ENCODE measurements at regions not wholly inside any gene's neighbourhood (a gene's known extent, or its start where the extent isn't known, plus 50 kb on each side); places are given as distances from the start of the nearest gene placed in this dataset.

DNA sequence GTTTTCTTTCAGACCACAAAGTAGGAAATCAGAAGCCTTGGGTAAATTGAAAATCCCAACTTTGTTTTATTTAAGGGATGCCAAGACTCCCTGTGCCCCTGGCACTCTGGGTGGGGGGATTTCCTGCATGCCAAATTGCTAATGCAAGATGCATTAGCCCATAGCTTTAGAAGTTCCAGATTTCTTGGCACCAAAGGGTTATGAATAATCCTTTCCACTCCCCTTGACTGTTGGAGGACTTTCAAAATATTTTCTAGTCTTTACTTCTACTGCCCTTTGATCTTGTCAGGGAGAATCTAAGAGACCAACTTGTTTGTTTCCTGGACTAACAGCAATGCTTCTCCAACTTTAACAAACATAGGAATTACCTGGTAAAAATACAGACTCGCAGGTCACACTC is 81.8 kb upstream of the TGIF1 start:
- no peak overlapping the region for H2AFZ ChIP-seq (ENCODE audit: insufficient read depth, low read length, poor library complexity)
- no peak overlapping the region for H2AK5ac ChIP-seq (ENCODE audit: low read length)
- H3K79me1 ChIP-seq (ENCODE audit: low read length) = no peaks in the 10 kb centered on the region
- no peak overlapping the region for H3K4me3 ChIP-seq (ENCODE audit: low read depth, low read length)
- DNase-seq = no peak
- H4K12ac ChIP-seq (ENCODE audit: low read depth, low read length) = no peak overlapping the region
- no peak overlapping the region for H3K27ac ChIP-seq (ENCODE audit: low read depth, low read length)
- H3K79me2 ChIP-seq (ENCODE audit: control insufficient read depth, insufficient read depth, low read length, poor library complexity) = no peaks in the 10 kb centered on the region
- H3K4me2 ChIP-seq (ENCODE audit: low read length) = no peak overlapping the region
- no peak overlapping the region for H3K9ac ChIP-seq (ENCODE audit: low read length)
- no peaks in the 10 kb centered on the region for H3K36me3 ChIP-seq (ENCODE audit: control insufficient read depth in 1 of 2, insufficient read depth in 2 of 2, low read length in 2 of 2)
- H4K91ac ChIP-seq (ENCODE audit: low read depth, low read length) = no peak overlapping the region
- H2BK120ac ChIP-seq (ENCODE audit: insufficient read depth, low read length, poor library complexity) = no peak overlapping the region
- no CpG with 5 or more reads among the region's 1 CpG for WGBS (ENCODE audit: extremely low coverage, insufficient coverage, insufficient read length)
- H3K9me3 ChIP-seq (ENCODE audit: insufficient read depth, low read depth, low read length) = no peaks in the 10 kb centered on the region
- H3K23ac ChIP-seq (ENCODE audit: low read length) = no peak overlapping the region
- no peak overlapping the region for H2BK12ac ChIP-seq (ENCODE audit: low read length)
- H3K14ac ChIP-seq (ENCODE audit: low read length) = no peak overlapping the region
- H4K8ac ChIP-seq (ENCODE audit: low read depth, low read length) = no peak overlapping the region
- no peak overlapping the region for H2BK5ac ChIP-seq (ENCODE audit: low read depth, low read length, poor library complexity)
- peaks cover 0 to 2% of the 10 kb centered on the region in 2 experiments for H3K4me1 ChIP-seq (ENCODE audit: control insufficient read depth in 1 of 2, insufficient read depth in 2 of 2, low read length in 2 of 2)
- no peak overlapping the region for H3K18ac ChIP-seq (ENCODE audit: low read length)
- no peak overlapping the region for H3K4ac ChIP-seq (ENCODE audit: low read depth, low read length)
- H3K27me3 ChIP-seq (ENCODE audit: insufficient read depth, low read length) = no peaks in the 10 kb centered on the region

DNA sequence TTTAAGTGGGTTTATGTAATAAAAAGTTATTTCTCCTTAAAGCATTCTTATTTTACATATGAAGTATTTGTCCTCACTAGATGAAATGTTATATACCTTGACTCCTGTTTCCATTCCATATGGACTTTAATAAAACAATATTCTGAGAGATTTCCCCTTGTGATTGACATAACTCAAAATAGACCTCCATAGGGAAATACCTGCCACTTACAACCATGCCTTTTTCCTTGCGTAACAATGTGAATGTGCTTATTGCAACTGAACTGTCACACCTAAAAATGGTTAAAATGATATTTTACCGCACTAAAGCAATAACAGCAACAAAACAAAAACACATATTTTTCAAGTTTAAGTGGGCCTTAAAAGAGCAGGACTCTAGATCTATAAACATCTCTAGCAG is 70.3 kb upstream of the TGIF1 start:
- no peaks in the 10 kb centered on the region for H3K36me3 ChIP-seq (ENCODE audit: control insufficient read depth in 1 of 2, insufficient read depth in 2 of 2, low read length in 2 of 2)
- H3K9me3 ChIP-seq (ENCODE audit: insufficient read depth, low read depth, low read length) = no peaks in the 10 kb centered on the region
- H3K79me2 ChIP-seq (ENCODE audit: control insufficient read depth, insufficient read depth, low read length, poor library complexity) = no peaks in the 10 kb centered on the region
- H3K4ac ChIP-seq (ENCODE audit: low read depth, low read length) = no peak overlapping the region
- no peak overlapping the region for H3K23ac ChIP-seq (ENCODE audit: low read length)
- H4K91ac ChIP-seq (ENCODE audit: low read depth, low read length) = no peak overlapping the region
- H3K4me1 ChIP-seq (ENCODE audit: control insufficient read depth in 1 of 2, insufficient read depth in 2 of 2, low read length in 2 of 2) = no peaks in the 10 kb centered on the region
- no peak overlapping the region for H2AFZ ChIP-seq (ENCODE audit: insufficient read depth, low read length, poor library complexity)
- H4K12ac ChIP-seq (ENCODE audit: low read depth, low read length) = no peak overlapping the region
- no peak overlapping the region for H3K4me3 ChIP-seq (ENCODE audit: low read depth, low read length)
- peak in 1 of 2 donors; percentile 55 for DNase-seq
- H2AK5ac ChIP-seq (ENCODE audit: low read length) = no peak overlapping the region
- no peak overlapping the region for H3K4me2 ChIP-seq (ENCODE audit: low read length)
- H3K18ac ChIP-seq (ENCODE audit: low read length) = no peak overlapping the region
- no peak overlapping the region for H2BK12ac ChIP-seq (ENCODE audit: low read length)
- H3K9ac ChIP-seq (ENCODE audit: low read length) = no peak overlapping the region
- H2BK120ac ChIP-seq (ENCODE audit: insufficient read depth, low read length, poor library complexity) = no peak overlapping the region
- H4K8ac ChIP-seq (ENCODE audit: low read depth, low read length) = no peak overlapping the region
- WGBS (ENCODE audit: extremely low coverage, insufficient coverage, insufficient read length) = no CpG with 5 or more reads among the region's 2 CpGs
- H3K27me3 ChIP-seq (ENCODE audit: insufficient read depth, low read length) = no peaks in the 10 kb centered on the region
- no peak overlapping the region for H2BK5ac ChIP-seq (ENCODE audit: low read depth, low read length, poor library complexity)
- H3K14ac ChIP-seq (ENCODE audit: low read length) = no peak overlapping the region
- H3K79me1 ChIP-seq (ENCODE audit: low read length) = peaks cover 2% of the 10 kb centered on the region
- H3K27ac ChIP-seq (ENCODE audit: low read depth, low read length) = no peak overlapping the region

DNA sequence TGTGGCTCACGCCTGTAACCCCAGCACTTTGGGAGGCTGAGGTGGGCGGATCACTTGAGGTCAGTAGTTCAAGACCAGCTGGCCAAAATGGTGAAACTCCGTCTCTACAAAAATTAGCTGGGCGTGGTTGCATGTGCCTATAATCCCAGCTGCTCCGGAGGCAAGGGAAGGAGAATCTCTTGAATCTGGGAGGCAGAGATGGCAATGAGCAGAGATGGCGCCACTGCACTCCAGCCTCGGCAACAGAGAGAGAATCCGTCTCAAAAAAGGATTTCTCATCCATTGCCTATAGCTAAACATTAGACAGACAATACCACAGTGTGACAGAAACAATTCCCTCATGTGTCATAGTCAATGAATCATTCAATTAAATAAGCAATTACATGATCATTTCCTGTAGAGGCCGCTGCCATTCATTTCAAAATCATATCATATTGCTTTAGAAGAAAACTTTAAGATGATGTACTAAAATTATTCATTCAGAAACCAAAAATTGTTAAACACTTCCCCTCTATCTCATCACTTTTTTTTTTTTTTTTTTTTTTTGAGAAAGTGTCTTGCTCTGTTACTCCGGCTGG is 69.5 kb upstream of the TGIF1 start:
- no peak overlapping the region for H2BK5ac ChIP-seq (ENCODE audit: low read depth, low read length, poor library complexity)
- H2AK5ac ChIP-seq (ENCODE audit: low read length) = no peak overlapping the region
- peak overlapping the region; percentile 11 for H2BK12ac ChIP-seq (ENCODE audit: low read length)
- no peak overlapping the region for H3K14ac ChIP-seq (ENCODE audit: low read length)
- no peak overlapping the region for H3K18ac ChIP-seq (ENCODE audit: low read length)
- H2AFZ ChIP-seq (ENCODE audit: insufficient read depth, low read length, poor library complexity) = no peak overlapping the region
- H4K12ac ChIP-seq (ENCODE audit: low read depth, low read length) = no peak overlapping the region
- H3K4me1 ChIP-seq (ENCODE audit: control insufficient read depth in 1 of 2, insufficient read depth in 2 of 2, low read length in 2 of 2) = no peaks in the 10 kb centered on the region
- H3K79me1 ChIP-seq (ENCODE audit: low read length) = peaks cover 2% of the 10 kb centered on the region
- no peak overlapping the region for H3K27ac ChIP-seq (ENCODE audit: low read depth, low read length)
- no peaks in the 10 kb centered on the region for H3K9me3 ChIP-seq (ENCODE audit: insufficient read depth, low read depth, low read length)
- H3K27me3 ChIP-seq (ENCODE audit: insufficient read depth, low read length) = no peaks in the 10 kb centered on the region
- no peaks in the 10 kb centered on the region for H3K79me2 ChIP-seq (ENCODE audit: control insufficient read depth, insufficient read depth, low read length, poor library complexity)
- H3K4me3 ChIP-seq (ENCODE audit: low read depth, low read length) = no peak overlapping the region
- H3K9ac ChIP-seq (ENCODE audit: low read length) = no peak overlapping the region
- H4K91ac ChIP-seq (ENCODE audit: low read depth, low read length) = no peak overlapping the region
- no peaks in the 10 kb centered on the region for H3K36me3 ChIP-seq (ENCODE audit: control insufficient read depth in 1 of 2, insufficient read depth in 2 of 2, low read length in 2 of 2)
- DNase-seq = peak; percentile 45 to 61
- WGBS (ENCODE audit: extremely low coverage, insufficient coverage, insufficient read length) = no CpG with 5 or more reads among the region's 10 CpGs
- no peak overlapping the region for H3K4ac ChIP-seq (ENCODE audit: low read depth, low read length)
- no peak overlapping the region for H3K4me2 ChIP-seq (ENCODE audit: low read length)
- H2BK120ac ChIP-seq (ENCODE audit: insufficient read depth, low read length, poor library complexity) = no peak overlapping the region
- no peak overlapping the region for H3K23ac ChIP-seq (ENCODE audit: low read length)
- H4K8ac ChIP-seq (ENCODE audit: low read depth, low read length) = no peak overlapping the region

DNA sequence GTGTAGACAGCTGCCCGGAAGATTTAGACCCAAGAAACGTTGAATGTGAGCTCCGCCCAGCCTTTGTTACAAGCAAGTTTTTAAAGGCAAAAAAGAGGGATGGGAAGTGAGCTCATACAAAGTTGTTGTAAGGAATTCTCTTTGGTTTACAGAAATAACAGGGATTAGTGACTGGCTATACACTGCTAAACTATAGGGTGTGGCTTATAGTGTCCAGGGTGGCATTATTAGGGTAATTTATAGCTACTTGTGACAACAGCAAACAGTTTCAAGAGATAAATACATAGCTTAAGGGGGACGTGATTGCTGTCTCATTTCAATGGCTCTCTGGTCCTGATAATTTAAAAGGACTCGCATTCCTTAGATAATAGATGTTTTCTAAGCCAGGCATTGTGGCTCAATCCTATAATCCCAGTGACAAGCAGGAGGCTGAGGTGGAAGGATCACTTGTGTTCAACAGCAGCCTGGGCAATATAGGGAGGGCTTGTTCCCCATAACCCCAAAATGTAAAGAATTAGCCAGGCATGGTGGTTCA is 66.5 kb upstream of the TGIF1 start:
- no peaks in the 10 kb centered on the region for H3K4me1 ChIP-seq (ENCODE audit: control insufficient read depth in 1 of 2, insufficient read depth in 2 of 2, low read length in 2 of 2)
- H4K8ac ChIP-seq (ENCODE audit: low read depth, low read length) = peak overlapping the region; percentile 62
- H3K79me1 ChIP-seq (ENCODE audit: low read length) = peaks cover 2% of the 10 kb centered on the region
- peak overlapping the region; percentile 68 for H2BK12ac ChIP-seq (ENCODE audit: low read length)
- no peak overlapping the region for H3K4me2 ChIP-seq (ENCODE audit: low read length)
- no peaks in the 10 kb centered on the region for H3K9me3 ChIP-seq (ENCODE audit: insufficient read depth, low read depth, low read length)
- H3K27me3 ChIP-seq (ENCODE audit: insufficient read depth, low read length) = no peaks in the 10 kb centered on the region
- H3K4me3 ChIP-seq (ENCODE audit: low read depth, low read length) = no peak overlapping the region
- no peaks in the 10 kb centered on the region for H3K36me3 ChIP-seq (ENCODE audit: control insufficient read depth in 1 of 2, insufficient read depth in 2 of 2, low read length in 2 of 2)
- peak; percentile 17 to 60 for DNase-seq
- H3K23ac ChIP-seq (ENCODE audit: low read length) = no peak overlapping the region
- peak overlapping the region; percentile 31 for H3K4ac ChIP-seq (ENCODE audit: low read depth, low read length)
- peak overlapping the region; percentile 71 for H2BK120ac ChIP-seq (ENCODE audit: insufficient read depth, low read length, poor library complexity)
- no peak overlapping the region for H2AK5ac ChIP-seq (ENCODE audit: low read length)
- H3K79me2 ChIP-seq (ENCODE audit: control insufficient read depth, insufficient read depth, low read length, poor library complexity) = no peaks in the 10 kb centered on the region
- no peak overlapping the region for H3K9ac ChIP-seq (ENCODE audit: low read length)
- H2AFZ ChIP-seq (ENCODE audit: insufficient read depth, low read length, poor library complexity) = no peak overlapping the region
- no CpG with 5 or more reads among the region's 5 CpGs for WGBS (ENCODE audit: extremely low coverage, insufficient coverage, insufficient read length)
- peak overlapping the region; percentile 53 for H2BK5ac ChIP-seq (ENCODE audit: low read depth, low read length, poor library complexity)
- H3K14ac ChIP-seq (ENCODE audit: low read length) = peak overlapping the region; percentile 24
- no peak overlapping the region for H3K27ac ChIP-seq (ENCODE audit: low read depth, low read length)
- no peak overlapping the region for H4K12ac ChIP-seq (ENCODE audit: low read depth, low read length)
- H3K18ac ChIP-seq (ENCODE audit: low read length) = peak overlapping the region; percentile 69
- H4K91ac ChIP-seq (ENCODE audit: low read depth, low read length) = peak overlapping the region; percentile 64
